HEK293 (cell line): ENCODE measurements at regions not wholly inside any gene's neighbourhood (a gene's known extent, or its start where the extent isn't known, plus 50 kb on each side); places are given as distances from the start of the nearest gene placed in this dataset.

Source experiments
- CTCF ChIA-PET: fragments of 350-600 bp; formaldehyde crosslinking; extraction: SDS; loops from one replicate; lab custom pipeline; 2021; ENCODE audit warnings: antibody characterized with exemption; lab: Yijun Ruan, JAX
- POLR2A ChIA-PET: fragments of 300-600 bp; formaldehyde crosslinking; extraction: SDS; loops from one replicate; lab custom pipeline; 2020; ENCODE audit warnings: antibody characterized with exemption, inconsistent platforms; lab: Yijun Ruan, JAX
- H3K27ac ChIP-seq: fragments of 200-500 bp; sonication (Bioruptor generic); 2 replicates; pipeline ENCODE4 v1.5.1; 2014; ENCODE audit warnings: low read depth, low read length, control low read depth, inconsistent platforms; ENCODE audit errors: extremely low read depth
- H3K36me3 ChIP-seq, 2 experiments: fragments of 200-500 bp in 1 of 2; sonication (Bioruptor generic) in 1 of 2; 1 replicate in 1 of 2; 2 replicates in 1 of 2; pipeline ENCODE4 v1.5.1; 2014 to 2017; ENCODE audit warnings: inconsistent platforms in 2 of 2, low read length in 2 of 2; ENCODE audit not compliant: control insufficient read depth in 2 of 2, insufficient read depth in 1 of 2
- H3K4me1 ChIP-seq: fragments of 200-500 bp; sonication (Bioruptor generic); 2 replicates; pipeline ENCODE4 v1.5.1; 2014; ENCODE audit warnings: mild to moderate bottlenecking, low read length, inconsistent platforms; ENCODE audit not compliant: control insufficient read depth, insufficient read depth
- H3K4me3 ChIP-seq: 2 replicates; pipeline ENCODE4 v1.5.1; 2011; ENCODE audit warnings: low read depth, mild to moderate bottlenecking, control low read depth, low read length, moderate library complexity
- H3K9me3 ChIP-seq: fragments of 200-500 bp; sonication (Bioruptor generic); 2 replicates; pipeline ENCODE4 v1.5.1; 2014; ENCODE audit warnings: low read depth, low read length, inconsistent platforms; ENCODE audit not compliant: control insufficient read depth, insufficient read depth
- ATF2 ChIP-seq: fragments of 450-650 bp; formaldehyde crosslinking; IDR thresholded peaks from 2 replicates; pipeline ENCODE4 v1.5.1; 2016; ENCODE audit warnings: missing biosample characterization, missing genetic modification characterization, low read depth
- BCL11B ChIP-seq: fragments of 450-650 bp; formaldehyde crosslinking; IDR thresholded peaks from 2 replicates; pipeline ENCODE4 v1.5.1; 2016; ENCODE audit warnings: low read depth, missing biosample characterization, missing genetic modification characterization
- KLF1 ChIP-seq: fragments of 450-650 bp; formaldehyde crosslinking; IDR thresholded peaks from 2 replicates; pipeline ENCODE4 v1.5.1; 2016; ENCODE audit warnings: missing biosample characterization, missing genetic modification characterization
- KLF7 ChIP-seq: fragments of 450-650 bp; formaldehyde crosslinking; IDR thresholded peaks from 2 replicates; pipeline ENCODE4 v1.5.1; 2016; ENCODE audit warnings: missing biosample characterization, missing genetic modification characterization, borderline replicate concordance
- ZBTB10 ChIP-seq: fragments of 450-650 bp; formaldehyde crosslinking; IDR thresholded peaks from 2 replicates; pipeline ENCODE4 v1.5.1; 2016; ENCODE audit warnings: missing biosample characterization, missing genetic modification characterization
- ZBTB21 ChIP-seq: fragments of 450-650 bp; formaldehyde crosslinking; IDR thresholded peaks from 2 replicates; pipeline ENCODE4 v1.5.1; 2017; ENCODE audit warnings: missing biosample characterization, missing genetic modification characterization
- ZBTB48 ChIP-seq: fragments of 450-650 bp; formaldehyde crosslinking; IDR thresholded peaks from 2 replicates; pipeline ENCODE4 v1.5.1; 2016; ENCODE audit warnings: missing biosample characterization, missing genetic modification characterization
- ZBTB49 ChIP-seq: fragments of 450-650 bp; formaldehyde crosslinking; IDR thresholded peaks from 2 replicates; pipeline ENCODE4 v1.5.1; 2016; ENCODE audit warnings: missing biosample characterization, missing genetic modification characterization, low read depth
- ZNF132 ChIP-seq: fragments of 450-650 bp; formaldehyde crosslinking; IDR thresholded peaks from 2 replicates; pipeline ENCODE4 v1.5.1; 2017; ENCODE audit warnings: missing biosample characterization, missing genetic modification characterization, borderline replicate concordance
- ZNF292 ChIP-seq: fragments of 450-650 bp; formaldehyde crosslinking; IDR thresholded peaks from 2 replicates; pipeline ENCODE4 v1.5.1; 2016; ENCODE audit warnings: low read depth, missing biosample characterization, missing genetic modification characterization, borderline replicate concordance
- ZNF426 ChIP-seq: fragments of 450-650 bp; formaldehyde crosslinking; IDR thresholded peaks from 2 replicates; pipeline ENCODE4 v1.5.1; 2017; ENCODE audit warnings: missing biosample characterization, missing genetic modification characterization, mild to moderate bottlenecking, inconsistent platforms, moderate library complexity
- ZNF600 ChIP-seq: fragments of 450-650 bp; formaldehyde crosslinking; IDR thresholded peaks from 2 replicates; pipeline ENCODE4 v1.5.1; 2016; ENCODE audit warnings: missing biosample characterization, missing genetic modification characterization
- ZNF623 ChIP-seq: fragments of 450-650 bp; formaldehyde crosslinking; IDR thresholded peaks from 2 replicates; pipeline ENCODE4 v1.5.1; 2016; ENCODE audit warnings: missing biosample characterization, missing genetic modification characterization
- ZNF626 ChIP-seq: fragments of 450-650 bp; sonication (Bioruptor Pico); formaldehyde crosslinking; IDR thresholded peaks from 2 replicates; pipeline ENCODE4 v1.5.1; 2018; ENCODE audit warnings: missing biosample characterization, missing genetic modification characterization, inconsistent platforms
- ZNF747 ChIP-seq: fragments of 450-650 bp; formaldehyde crosslinking; IDR thresholded peaks from 2 replicates; pipeline ENCODE4 v1.5.1; 2016; ENCODE audit warnings: missing biosample characterization, missing genetic modification characterization
- ZNF792 ChIP-seq: fragments of 450-650 bp; formaldehyde crosslinking; IDR thresholded peaks from 2 replicates; pipeline ENCODE4 v1.5.1; 2016; ENCODE audit warnings: missing biosample characterization, missing genetic modification characterization
- ZXDB ChIP-seq: fragments of 450-650 bp; formaldehyde crosslinking; IDR thresholded peaks from 2 replicates; pipeline ENCODE4 v1.5.1; 2016; ENCODE audit warnings: missing biosample characterization, missing genetic modification characterization
- TF ChIP-seq, protein P1 (sequence below): fragments of 450-650 bp; formaldehyde crosslinking; IDR thresholded peaks from 2 replicates; pipeline ENCODE4 v1.5.1; 2016; ENCODE audit warnings: missing biosample characterization, missing genetic modification characterization
- TF ChIP-seq, protein P2 (sequence below): fragments of 450-650 bp; formaldehyde crosslinking; IDR thresholded peaks from 2 replicates; pipeline ENCODE4 v1.5.1; 2017; ENCODE audit warnings: missing biosample characterization, missing genetic modification characterization
- TF ChIP-seq, protein P3 (sequence below): fragments of 450-650 bp; formaldehyde crosslinking; IDR thresholded peaks from 2 replicates; pipeline ENCODE4 v1.5.1; 2016; ENCODE audit warnings: missing biosample characterization, missing genetic modification characterization, borderline replicate concordance
- TF ChIP-seq, protein P4 (sequence below): fragments of 450-650 bp; formaldehyde crosslinking; IDR thresholded peaks from 2 replicates; pipeline ENCODE4 v1.5.1; 2016; ENCODE audit warnings: missing biosample characterization, missing genetic modification characterization

GRCh38 chr5:99605904-99606303 lies 677.1 kb upstream of the CHD1 start:
- no peak overlapping the region for H3K4me3 ChIP-seq
- no peaks in the 10 kb centered on the region for H3K36me3 ChIP-seq
- H3K4me1 ChIP-seq, result no peaks in the 10 kb centered on the region
- H3K9me3 ChIP-seq, result no peaks in the 10 kb centered on the region
- H3K27ac ChIP-seq, result no peak overlapping the region
- TF ChIP-seq BCL11B (no peak), ZBTB10 (tag by site-specific recombination) (no peak), ZXDB (tag by site-specific recombination) (no peak), ZBTB48 (tag by site-specific recombination) (no peak), KLF7 (tag by site-specific recombination) (no peak), ZBTB49 (tag by site-specific recombination) (no peak), ZNF623 (tag by site-specific recombination) (no peak), ZNF292 (tag by site-specific recombination) (no peak), ZNF626 (tag by site-specific recombination) (no peak)
- TF ChIP-seq, protein P1, sequence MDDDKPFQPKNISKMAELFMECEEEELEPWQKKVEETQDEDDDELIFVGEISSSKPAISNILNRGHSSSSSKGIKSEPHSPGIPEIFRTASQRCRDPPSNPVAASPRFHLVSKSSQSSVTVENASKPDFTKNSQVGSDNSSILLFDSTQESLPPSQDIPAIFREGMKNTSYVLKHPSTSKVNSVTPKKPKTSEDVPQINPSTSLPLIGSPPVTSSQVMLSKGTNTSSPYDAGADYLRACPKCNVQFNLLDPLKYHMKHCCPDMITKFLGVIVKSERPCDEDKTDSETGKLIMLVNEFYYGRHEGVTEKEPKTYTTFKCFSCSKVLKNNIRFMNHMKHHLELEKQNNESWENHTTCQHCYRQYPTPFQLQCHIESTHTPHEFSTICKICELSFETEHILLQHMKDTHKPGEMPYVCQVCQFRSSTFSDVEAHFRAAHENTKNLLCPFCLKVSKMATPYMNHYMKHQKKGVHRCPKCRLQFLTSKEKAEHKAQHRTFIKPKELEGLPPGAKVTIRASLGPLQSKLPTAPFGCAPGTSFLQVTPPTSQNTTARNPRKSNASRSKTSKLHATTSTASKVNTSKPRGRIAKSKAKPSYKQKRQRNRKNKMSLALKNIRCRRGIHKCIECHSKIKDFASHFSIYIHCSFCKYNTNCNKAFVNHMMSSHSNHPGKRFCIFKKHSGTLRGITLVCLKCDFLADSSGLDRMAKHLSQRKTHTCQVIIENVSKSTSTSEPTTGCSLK, result no peak
- TF ChIP-seq, protein P2, sequence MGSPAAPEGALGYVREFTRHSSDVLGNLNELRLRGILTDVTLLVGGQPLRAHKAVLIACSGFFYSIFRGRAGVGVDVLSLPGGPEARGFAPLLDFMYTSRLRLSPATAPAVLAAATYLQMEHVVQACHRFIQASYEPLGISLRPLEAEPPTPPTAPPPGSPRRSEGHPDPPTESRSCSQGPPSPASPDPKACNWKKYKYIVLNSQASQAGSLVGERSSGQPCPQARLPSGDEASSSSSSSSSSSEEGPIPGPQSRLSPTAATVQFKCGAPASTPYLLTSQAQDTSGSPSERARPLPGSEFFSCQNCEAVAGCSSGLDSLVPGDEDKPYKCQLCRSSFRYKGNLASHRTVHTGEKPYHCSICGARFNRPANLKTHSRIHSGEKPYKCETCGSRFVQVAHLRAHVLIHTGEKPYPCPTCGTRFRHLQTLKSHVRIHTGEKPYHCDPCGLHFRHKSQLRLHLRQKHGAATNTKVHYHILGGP, result no peak
- TF ChIP-seq, protein P3, sequence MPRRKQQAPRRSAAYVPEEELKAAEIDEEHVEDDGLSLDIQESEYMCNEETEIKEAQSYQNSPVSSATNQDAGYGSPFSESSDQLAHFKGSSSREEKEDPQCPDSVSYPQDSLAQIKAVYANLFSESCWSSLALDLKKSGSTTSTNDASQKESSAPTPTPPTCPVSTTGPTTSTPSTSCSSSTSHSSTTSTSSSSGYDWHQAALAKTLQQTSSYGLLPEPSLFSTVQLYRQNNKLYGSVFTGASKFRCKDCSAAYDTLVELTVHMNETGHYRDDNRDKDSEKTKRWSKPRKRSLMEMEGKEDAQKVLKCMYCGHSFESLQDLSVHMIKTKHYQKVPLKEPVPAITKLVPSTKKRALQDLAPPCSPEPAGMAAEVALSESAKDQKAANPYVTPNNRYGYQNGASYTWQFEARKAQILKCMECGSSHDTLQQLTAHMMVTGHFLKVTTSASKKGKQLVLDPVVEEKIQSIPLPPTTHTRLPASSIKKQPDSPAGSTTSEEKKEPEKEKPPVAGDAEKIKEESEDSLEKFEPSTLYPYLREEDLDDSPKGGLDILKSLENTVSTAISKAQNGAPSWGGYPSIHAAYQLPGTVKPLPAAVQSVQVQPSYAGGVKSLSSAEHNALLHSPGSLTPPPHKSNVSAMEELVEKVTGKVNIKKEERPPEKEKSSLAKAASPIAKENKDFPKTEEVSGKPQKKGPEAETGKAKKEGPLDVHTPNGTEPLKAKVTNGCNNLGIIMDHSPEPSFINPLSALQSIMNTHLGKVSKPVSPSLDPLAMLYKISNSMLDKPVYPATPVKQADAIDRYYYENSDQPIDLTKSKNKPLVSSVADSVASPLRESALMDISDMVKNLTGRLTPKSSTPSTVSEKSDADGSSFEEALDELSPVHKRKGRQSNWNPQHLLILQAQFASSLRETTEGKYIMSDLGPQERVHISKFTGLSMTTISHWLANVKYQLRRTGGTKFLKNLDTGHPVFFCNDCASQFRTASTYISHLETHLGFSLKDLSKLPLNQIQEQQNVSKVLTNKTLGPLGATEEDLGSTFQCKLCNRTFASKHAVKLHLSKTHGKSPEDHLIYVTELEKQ, result no peak
- ChIA-PET POLR2A (no interaction called here), CTCF (no interaction called here)

DNA sequence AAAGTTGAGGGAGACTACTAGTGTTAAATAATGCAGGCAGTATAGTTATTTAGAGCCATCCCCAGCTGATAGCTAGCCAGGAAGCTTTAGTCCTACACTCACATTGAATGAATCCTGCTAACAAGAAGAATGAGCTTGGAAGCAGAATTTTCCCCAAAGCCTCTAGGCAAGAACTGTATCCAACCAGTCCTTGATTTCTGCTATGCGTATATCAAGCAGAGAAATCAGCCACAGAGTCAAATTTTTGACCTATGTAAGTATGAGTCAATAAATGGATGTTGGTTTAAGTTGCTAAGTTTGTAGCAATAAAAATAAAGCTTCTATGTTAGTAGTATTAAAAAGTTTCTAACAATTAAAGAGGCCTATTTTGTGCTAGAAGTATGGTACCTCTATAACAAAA lies 672.1 kb upstream of the CHD1 start:
- CTCF ChIA-PET, result no interaction called here
- H3K36me3 ChIP-seq, result no peaks in the 10 kb centered on the region
- no peaks in the 10 kb centered on the region for H3K9me3 ChIP-seq
- no peaks in the 10 kb centered on the region for H3K4me1 ChIP-seq
- POLR2A ChIA-PET, result no interaction called here
- H3K27ac ChIP-seq, result no peak overlapping the region
- H3K4me3 ChIP-seq, result no peak overlapping the region
- TF ChIP-seq ZNF747 (tag by site-specific recombination) (no peak), ZNF426 (no peak), ZBTB21 (tag by site-specific recombination) (no peak), KLF7 (tag by site-specific recombination) (no peak), ATF2 (tag by site-specific recombination) (no peak), ZNF600 (tag by site-specific recombination) (no peak), KLF1 (no peak), ZNF132 (tag by site-specific recombination) (no peak), ZNF792 (no peak)
- TF ChIP-seq, protein P4, sequence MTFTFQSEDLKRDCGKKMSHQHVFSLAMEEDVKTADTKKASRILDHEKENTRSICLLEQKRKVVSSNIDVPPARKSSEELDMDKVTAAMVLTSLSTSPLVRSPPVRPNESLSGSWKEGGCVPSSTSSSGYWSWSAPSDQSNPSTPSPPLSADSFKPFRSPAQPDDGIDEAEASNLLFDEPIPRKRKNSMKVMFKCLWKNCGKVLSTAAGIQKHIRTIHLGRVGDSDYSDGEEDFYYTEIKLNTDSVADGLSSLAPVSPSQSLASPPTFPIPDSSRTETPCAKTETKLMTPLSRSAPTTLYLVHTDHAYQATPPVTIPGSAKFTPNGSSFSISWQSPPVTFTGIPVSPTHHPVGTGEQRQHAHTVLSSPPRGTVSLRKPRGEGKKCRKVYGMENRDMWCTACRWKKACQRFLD (tag by site-specific recombination), result no peak
